Activated CD4-positive, alpha-beta T cell treated with anti-CD3 and anti-CD28 coated beads, Interleukin-2, Interleukin-6, amounts not matched to agents 100 ng/mL and 50 ng/mL, durations not matched to agents 16 hours and 8 hours (primary cell): ENCODE measurements at regions not wholly inside any gene's neighbourhood (a gene's known extent, or its start where the extent isn't known, plus 50 kb on each side); places are given as distances from the start of the nearest gene placed in this dataset.

Experiments used
- DNase-seq: peaks from one replicate; pipeline ENCODE4 v3.0.0-alpha.2; 2020

GRCh38 chr6:10028222-10028621 is 386.7 kb downstream of the TFAP2A start:
- DNase-seq, result no peak

- DNase-seq, result no peak
Measured at GRCh38 chr6:10019851-10020250, 395.0 kb downstream of the TFAP2A start.

GRCh38 chr6:10014557-10014956 is 400.3 kb downstream of the TFAP2A start:
- DNase-seq, result no peak

GRCh38 chr6:10000551-10000950 is 414.3 kb downstream of the TFAP2A start:
- DNase-seq, result no peak

GRCh38 chr6:9999796-10000195 is 415.1 kb downstream of the TFAP2A start:
- DNase-seq, result no peak

- DNase-seq, result no peak
Measured at GRCh38 chr6:9986273-9986672, 428.6 kb downstream of the TFAP2A start.

GRCh38 chr6:9985481-9985880 is 429.4 kb downstream of the TFAP2A start:
- no peak for DNase-seq

- DNase-seq, result no peak
Measured at GRCh38 chr6:9984607-9985006, 430.3 kb downstream of the TFAP2A start.

- no peak for DNase-seq
Measured at GRCh38 chr6:9983168-9983567, 431.7 kb downstream of the TFAP2A start.

- no peak for DNase-seq
Measured at GRCh38 chr6:9982215-9982614, 432.7 kb downstream of the TFAP2A start.

- no peak for DNase-seq
Measured at GRCh38 chr6:9979996-9980395, 434.9 kb downstream of the TFAP2A start.

- DNase-seq, result no peak
Measured at GRCh38 chr6:9978480-9978879, 436.4 kb downstream of the TFAP2A start.

GRCh38 chr6:9977411-9977810 is 437.5 kb downstream of the TFAP2A start:
- DNase-seq, result no peak

GRCh38 chr6:9961646-9962045 is 453.2 kb downstream of the TFAP2A start:
- no peak for DNase-seq

GRCh38 chr6:9957215-9957759 is 457.6 kb downstream of the TFAP2A start:
- DNase-seq, result no peak

- DNase-seq, result no peak
Measured at GRCh38 chr6:9948678-9949077, 466.2 kb downstream of the TFAP2A start.

GRCh38 chr6:9943986-9944385 is 470.9 kb downstream of the TFAP2A start:
- DNase-seq, result no peak

GRCh38 chr6:9943026-9943425 is 471.8 kb downstream of the TFAP2A start:
- DNase-seq, result no peak

- no peak for DNase-seq
Measured at GRCh38 chr6:9942131-9942530, 472.7 kb downstream of the TFAP2A start.

- DNase-seq, result no peak
Measured at GRCh38 chr6:9938801-9939200, 476.1 kb downstream of the TFAP2A start.

GRCh38 chr6:9937031-9937763 is 477.7 kb downstream of the TFAP2A start:
- no peak for DNase-seq

- DNase-seq, result no peak
Measured at GRCh38 chr6:9936551-9936950, 478.3 kb downstream of the TFAP2A start.

GRCh38 chr6:9933677-9934076 is 481.2 kb downstream of the TFAP2A start:
- DNase-seq, result no peak

GRCh38 chr6:9927275-9927674 is 487.6 kb downstream of the TFAP2A start:
- no peak for DNase-seq

GRCh38 chr6:9924971-9925370 is 489.9 kb downstream of the TFAP2A start:
- DNase-seq, result no peak
